Chondrocyte (in vitro differentiated cells): ENCODE measurements at regions not wholly inside any gene's neighbourhood (a gene's known extent, or its start where the extent isn't known, plus 50 kb on each side); places are given as distances from the start of the nearest gene placed in this dataset.

Experiments used
- DNase-seq: peaks from one replicate; pipeline ENCODE4 v3.0.0; 2021; ENCODE audit warnings: mixed read lengths, low spot score
- H3K27ac Mint-ChIP-seq: one replicate; pipeline ENCODE4 v1.8.0; 2021; ENCODE audit warnings: mild to moderate bottlenecking, moderate library complexity, mixed read lengths; ENCODE audit not compliant: unreplicated experiment
- H3K27me3 Mint-ChIP-seq: 2 replicates; pipeline ENCODE4 v1.8.0; 2021; ENCODE audit warnings: low read depth, mixed read lengths
- H3K36me3 Mint-ChIP-seq: 2 replicates; pipeline ENCODE4 v1.8.0; 2021; ENCODE audit warnings: low read depth, mixed read lengths
- H3K4me1 Mint-ChIP-seq: 2 replicates; pipeline ENCODE4 v1.8.0; 2021; ENCODE audit warnings: low read depth, mild to moderate bottlenecking, mixed read lengths
- H3K4me3 Mint-ChIP-seq: one replicate; pipeline ENCODE4 v1.8.0; 2021; ENCODE audit warnings: mild to moderate bottlenecking, moderate library complexity, mixed read lengths; ENCODE audit not compliant: unreplicated experiment
- H3K9me3 Mint-ChIP-seq: 2 replicates; pipeline ENCODE4 v1.8.0; 2021; ENCODE audit warnings: low read depth, mixed read lengths
- TF ChIP-seq, protein P1 (sequence below): fragments of 200-600 bp; sonication (generic); IDR thresholded peaks from 2 replicates; pipeline ENCODE4 v1.5.0; 2021; ENCODE audit warnings: antibody characterized with exemption, mild to moderate bottlenecking, moderate library complexity

DNA sequence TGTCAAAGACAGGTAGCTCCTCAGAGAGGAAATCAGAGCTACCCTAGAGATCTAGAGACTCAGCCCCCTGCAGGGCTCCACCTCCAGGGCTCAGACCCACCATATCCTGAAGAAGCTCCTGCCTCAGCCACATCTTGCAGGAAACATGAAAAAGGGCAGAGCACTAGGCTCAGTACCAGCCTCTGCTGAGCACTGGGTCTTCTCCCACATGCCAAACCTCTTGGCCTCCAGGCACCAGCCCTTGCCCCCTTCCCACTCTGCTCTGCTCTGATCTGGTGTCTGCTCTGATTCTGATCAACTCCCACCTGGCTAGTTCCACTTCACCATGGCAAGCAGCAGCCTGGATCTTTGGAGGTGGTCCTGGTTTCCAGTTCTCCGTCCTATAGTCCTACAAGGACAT, 114.3 kb upstream of the SLC66A3 start:
- peaks cover 8% of the 10 kb centered on the region for H3K36me3 Mint-ChIP-seq
- DNase-seq, result no peak
- peaks cover 36% of the 10 kb centered on the region for H3K9me3 Mint-ChIP-seq
- TF ChIP-seq, protein P1, sequence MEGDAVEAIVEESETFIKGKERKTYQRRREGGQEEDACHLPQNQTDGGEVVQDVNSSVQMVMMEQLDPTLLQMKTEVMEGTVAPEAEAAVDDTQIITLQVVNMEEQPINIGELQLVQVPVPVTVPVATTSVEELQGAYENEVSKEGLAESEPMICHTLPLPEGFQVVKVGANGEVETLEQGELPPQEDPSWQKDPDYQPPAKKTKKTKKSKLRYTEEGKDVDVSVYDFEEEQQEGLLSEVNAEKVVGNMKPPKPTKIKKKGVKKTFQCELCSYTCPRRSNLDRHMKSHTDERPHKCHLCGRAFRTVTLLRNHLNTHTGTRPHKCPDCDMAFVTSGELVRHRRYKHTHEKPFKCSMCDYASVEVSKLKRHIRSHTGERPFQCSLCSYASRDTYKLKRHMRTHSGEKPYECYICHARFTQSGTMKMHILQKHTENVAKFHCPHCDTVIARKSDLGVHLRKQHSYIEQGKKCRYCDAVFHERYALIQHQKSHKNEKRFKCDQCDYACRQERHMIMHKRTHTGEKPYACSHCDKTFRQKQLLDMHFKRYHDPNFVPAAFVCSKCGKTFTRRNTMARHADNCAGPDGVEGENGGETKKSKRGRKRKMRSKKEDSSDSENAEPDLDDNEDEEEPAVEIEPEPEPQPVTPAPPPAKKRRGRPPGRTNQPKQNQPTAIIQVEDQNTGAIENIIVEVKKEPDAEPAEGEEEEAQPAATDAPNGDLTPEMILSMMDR, result no peak
- H3K4me3 Mint-ChIP-seq, result no peak overlapping the region
- H3K4me1 Mint-ChIP-seq, result no peaks in the 10 kb centered on the region
- no peak overlapping the region for H3K27ac Mint-ChIP-seq
- H3K27me3 Mint-ChIP-seq, result peaks cover 16% of the 10 kb centered on the region

DNA sequence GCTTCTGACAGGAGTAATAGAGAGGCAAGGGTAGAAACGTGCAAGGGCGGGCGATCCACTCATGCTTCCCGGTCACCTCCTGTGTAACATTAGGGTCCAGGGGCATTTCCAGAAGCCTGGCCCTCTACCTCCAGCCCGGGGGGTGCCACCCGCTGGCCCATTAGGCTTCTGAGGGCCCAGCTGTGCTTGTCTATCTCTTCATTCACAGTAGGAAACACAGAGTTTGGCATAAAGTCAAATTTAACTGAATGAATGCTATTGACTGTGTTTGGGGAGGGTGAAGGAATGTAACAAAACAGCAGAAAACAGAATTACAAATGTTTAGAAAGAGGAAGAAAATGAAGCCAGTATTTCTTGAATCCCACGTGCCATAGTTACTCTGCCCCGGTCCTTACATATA, 112.4 kb upstream of the SLC66A3 start:
- H3K27me3 Mint-ChIP-seq, result peaks cover 16% of the 10 kb centered on the region
- no peak overlapping the region for H3K4me3 Mint-ChIP-seq
- H3K9me3 Mint-ChIP-seq, result peaks cover 17% of the 10 kb centered on the region
- no peaks in the 10 kb centered on the region for H3K4me1 Mint-ChIP-seq
- DNase-seq, result no peak
- H3K27ac Mint-ChIP-seq, result no peak overlapping the region
- peaks cover 3% of the 10 kb centered on the region for H3K36me3 Mint-ChIP-seq
- TF ChIP-seq, protein P1, result no peak

DNA sequence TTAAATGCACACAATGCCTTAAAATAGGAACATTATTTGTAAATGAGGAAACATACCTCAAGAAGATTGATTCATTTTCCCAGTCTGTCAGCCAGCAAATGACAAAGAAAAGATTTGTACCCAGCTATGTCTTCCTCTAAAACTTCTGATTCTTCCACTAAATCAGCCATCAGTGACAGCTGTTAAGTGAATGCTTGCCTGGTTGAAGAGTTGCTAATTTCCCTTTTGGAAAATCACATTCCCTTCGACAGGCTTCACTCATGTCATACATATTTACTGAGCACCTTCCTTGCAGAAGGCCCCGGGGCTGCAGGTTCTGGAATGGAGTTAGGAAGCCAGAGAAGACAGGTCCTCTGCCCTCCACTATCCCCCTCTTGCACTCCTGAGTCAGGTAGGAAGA, 112.0 kb upstream of the SLC66A3 start:
- H3K27me3 Mint-ChIP-seq, result peaks cover 16% of the 10 kb centered on the region
- no peaks in the 10 kb centered on the region for H3K4me1 Mint-ChIP-seq
- TF ChIP-seq, protein P1, result no peak
- H3K4me3 Mint-ChIP-seq, result no peak overlapping the region
- H3K36me3 Mint-ChIP-seq, result peaks cover 1% of the 10 kb centered on the region
- no peak overlapping the region for H3K27ac Mint-ChIP-seq
- DNase-seq, result no peak
- peaks cover 13% of the 10 kb centered on the region for H3K9me3 Mint-ChIP-seq

DNA sequence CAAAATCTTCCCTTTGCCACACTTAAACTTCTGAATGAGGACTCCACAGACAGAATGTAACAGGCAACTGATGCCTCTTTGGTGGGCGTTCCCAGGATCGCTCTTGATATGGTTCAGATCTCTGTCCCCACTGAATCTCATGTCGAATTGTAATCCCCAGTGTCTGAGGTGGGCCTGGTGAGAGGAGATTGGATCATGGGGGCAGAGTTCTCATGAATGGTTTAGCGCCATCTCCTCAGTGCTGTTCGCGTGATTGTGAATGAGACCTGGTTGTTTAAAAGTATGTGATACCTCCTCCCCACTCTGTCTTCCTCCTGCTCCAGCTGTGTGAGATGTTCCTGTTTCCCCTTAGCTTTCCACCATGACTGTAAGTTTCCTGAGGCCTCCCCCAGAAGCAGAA, 111.1 kb upstream of the SLC66A3 start:
- DNase-seq, result no peak
- no peak overlapping the region for H3K4me3 Mint-ChIP-seq
- peaks cover 1% of the 10 kb centered on the region for H3K36me3 Mint-ChIP-seq
- peaks cover 18% of the 10 kb centered on the region for H3K27me3 Mint-ChIP-seq
- no peaks in the 10 kb centered on the region for H3K4me1 Mint-ChIP-seq
- TF ChIP-seq, protein P1, result no peak
- H3K9me3 Mint-ChIP-seq, result peaks cover 7% of the 10 kb centered on the region
- H3K27ac Mint-ChIP-seq, result no peak overlapping the region

DNA sequence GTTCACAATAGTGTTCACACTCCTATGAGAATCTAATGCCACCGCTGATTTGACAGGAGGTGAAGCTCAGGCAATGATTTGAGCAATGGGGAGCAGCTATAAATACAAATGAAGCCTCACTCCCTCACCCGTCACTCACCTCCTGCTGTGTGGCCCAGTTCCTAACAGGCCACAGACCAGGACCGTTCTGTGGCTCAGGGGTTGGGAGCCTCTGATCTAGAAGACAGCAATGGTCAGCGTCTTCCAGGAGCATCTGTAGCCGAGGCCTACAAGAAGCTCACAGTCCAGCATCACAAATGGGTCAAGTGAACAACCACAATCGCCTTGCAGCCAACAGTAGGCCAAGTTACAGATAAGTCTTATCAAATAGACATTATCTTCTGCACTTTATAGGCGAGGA, 110.0 kb upstream of the SLC66A3 start:
- Mint-ChIP-seq H3K27me3 (peaks cover 18% of the 10 kb centered on the region), H3K27ac (no peak overlapping the region), H3K4me3 (no peak overlapping the region), H3K4me1 (no peaks in the 10 kb centered on the region), H3K9me3 (no peaks in the 10 kb centered on the region), H3K36me3 (peaks cover 1% of the 10 kb centered on the region)
- TF ChIP-seq, protein P1, result no peak
- DNase-seq, result no peak
